C1 segment of cervical spinal cord (tissue), 14 donors: ENCODE measurements at regions not wholly inside any gene's neighbourhood (a gene's known extent, or its start where the extent isn't known, plus 50 kb on each side); places are given as distances from the start of the nearest gene placed in this dataset.
"Not testable (repeated sequence)": the region's sequence is repeated elsewhere in the genome, so short reads cannot be mapped to it uniquely, and the experiment has no call there.

Experiments used
- DNase-seq, 14 donors: peaks; one replicate each; lab custom pipeline; 2025; lab: John Stamatoyannopoulos, UW

DNA sequence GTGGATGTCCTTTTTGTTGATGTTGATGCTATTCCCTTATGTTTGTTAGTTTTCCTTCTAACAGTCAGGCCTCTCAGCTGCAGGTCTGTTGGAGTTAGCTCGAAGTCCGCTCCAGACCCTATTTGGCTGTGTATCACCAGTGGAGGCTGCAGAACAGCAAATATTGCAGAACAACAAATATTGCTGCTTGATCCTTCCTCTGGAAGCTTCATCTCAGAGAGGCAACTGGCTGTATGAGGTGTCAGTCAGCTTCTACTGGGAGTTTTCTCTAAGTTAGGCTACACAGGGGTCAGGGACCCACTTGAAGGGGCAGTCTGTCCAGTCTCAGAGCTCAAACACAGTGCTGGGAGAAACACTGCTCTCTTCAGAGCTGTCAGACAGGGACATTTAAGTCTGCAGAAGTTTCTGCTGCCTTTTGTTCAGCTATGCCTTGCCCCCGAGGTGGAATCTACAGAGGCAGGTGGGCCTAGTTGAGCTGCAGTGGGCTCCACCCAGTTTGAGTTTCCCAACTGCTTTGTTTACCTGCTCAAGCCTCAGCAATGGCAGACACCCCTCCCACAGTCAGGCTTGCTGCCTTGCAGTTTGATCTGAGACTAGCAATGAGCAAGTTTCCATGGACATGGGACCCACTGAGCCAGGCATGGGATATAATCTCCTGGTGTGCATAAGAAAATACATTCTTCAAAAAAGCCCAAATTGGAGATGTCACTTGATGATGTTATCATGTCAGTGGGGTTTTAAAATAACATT is 99.5 kb downstream of the KDM5D start:
- no peak for DNase-seq

DNA sequence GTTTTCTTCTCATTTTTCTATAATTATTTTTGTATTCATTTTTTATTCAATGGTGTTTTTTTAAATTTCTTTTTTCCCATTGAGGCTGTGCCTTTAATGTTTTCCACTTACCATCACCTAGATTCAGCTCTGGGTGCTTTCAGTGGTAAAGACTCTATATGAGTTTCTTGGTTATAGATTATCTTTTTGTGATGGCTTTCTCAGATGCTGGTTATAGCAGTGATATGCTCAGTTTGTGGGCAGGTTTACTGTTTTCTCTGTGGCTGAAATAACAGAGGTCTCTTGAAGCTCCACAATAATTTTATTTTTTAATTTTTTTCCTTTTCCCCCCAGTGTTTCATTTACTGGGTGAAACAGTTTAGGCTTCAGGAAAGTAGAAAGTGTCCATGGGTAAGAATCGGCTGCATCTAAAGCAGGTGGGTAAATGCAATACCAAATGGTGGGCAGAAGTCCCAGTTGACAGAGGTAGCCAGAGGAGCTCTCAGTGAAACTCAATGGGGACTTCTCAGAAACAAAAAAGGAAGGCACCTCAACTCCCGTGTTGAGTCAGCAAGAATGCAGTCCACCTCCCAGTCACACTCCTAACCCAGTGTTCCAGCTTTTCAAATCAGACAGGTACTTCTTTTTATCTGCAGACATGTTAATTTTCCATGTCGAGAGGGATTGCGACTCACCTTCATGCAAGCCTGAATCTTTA is 106.7 kb downstream of the KDM5D start:
- DNase-seq = no peak

DNA sequence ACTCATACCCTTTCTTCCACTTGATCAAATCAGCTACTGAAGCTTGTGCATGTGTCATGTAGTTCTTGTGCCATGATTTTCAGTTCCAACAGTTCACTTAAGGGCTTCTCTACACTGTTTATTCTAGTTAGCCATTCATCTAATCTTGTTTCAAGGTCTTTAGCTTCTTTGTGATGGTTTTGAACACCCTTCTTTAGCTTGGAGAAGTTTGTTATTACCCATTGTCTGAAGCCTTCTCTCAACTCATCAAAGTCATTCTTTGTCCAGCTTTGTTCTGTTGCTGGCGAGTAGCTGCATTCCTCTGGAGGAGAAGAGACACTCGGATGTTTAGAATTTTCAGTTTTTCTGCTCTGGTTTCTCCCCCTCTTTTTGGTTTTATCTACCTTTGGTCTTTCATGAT is 115.6 kb downstream of the KDM5D start:
- DNase-seq = no peak

DNA sequence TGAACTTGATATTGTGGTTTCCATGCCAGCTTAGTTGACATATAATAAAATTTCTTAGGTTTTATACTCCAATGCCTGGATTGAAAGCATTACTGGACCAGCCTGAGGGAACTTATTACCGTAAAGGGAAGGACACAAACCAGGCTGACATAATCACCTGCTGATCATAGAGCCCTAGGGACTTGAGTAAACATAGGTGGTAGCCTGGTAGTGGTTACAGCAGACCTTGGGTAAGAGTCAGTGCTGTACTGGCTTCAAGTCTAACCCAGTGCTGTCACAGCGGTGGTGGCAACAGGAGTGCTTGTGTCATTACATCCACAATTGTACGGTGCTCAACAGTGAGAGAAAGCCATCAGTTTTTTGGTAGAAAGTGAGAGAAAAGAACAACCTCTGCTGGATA is 122.1 kb downstream of the KDM5D start:
- no peak for DNase-seq

DNA sequence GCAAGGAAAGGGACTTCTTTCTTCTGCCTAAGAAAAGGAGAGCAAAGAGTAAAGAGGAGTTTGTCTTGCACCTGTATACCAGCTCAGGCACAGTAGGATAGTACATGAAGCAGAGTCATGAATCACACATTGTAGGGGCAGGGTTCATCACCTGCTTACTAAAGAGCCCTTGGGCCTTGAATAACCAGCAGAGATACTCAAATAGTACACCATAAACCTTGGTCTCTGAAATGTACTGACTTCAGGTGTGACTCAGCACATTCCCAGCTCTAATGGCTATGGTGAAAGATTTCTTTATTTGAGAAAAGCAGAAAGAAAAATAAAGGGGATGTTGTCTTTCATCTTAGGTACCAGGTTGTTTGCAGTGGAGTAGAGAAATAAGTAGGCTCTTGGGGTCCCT is 122.8 kb downstream of the KDM5D start:
- DNase-seq = no peak

DNA sequence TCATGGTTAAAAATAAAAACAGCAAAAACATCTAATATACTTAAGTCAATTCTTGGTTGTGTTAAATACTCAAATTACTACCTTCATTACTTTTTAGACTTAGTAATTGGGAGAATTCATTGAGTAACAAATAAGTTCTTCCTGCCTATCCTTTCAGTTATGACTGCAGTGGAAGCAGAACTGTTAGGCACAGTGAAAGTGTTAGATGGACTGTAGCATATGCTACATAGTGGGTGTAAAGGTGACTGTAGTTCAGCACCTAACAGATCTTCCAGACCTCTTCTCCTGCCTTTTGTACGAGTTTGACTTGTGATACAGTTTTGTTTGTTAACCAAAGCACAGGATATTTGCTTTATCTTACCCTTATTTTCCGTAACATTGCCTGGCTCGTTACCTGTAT is 143.4 kb downstream of the KDM5D start:
- no peak for DNase-seq

DNA sequence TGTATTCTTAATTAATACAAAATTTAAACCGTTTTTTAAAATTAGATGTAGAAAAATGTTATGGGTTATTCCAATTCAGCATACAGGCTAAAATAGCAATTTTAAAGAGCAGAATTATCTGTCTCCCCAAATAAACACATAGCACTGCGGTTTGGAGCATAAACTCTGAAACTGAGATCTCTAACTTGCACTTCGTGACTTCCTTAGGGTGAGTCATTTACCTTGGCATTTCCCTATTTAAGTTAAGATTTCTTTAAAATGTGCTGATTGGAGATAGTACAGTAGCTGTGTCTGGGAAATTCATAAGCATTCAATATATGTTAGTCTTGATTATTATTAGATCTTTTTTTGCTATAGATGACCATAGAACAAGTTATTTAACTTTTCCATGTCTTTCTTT is 143.8 kb downstream of the KDM5D start:
- DNase-seq = no peak

DNA sequence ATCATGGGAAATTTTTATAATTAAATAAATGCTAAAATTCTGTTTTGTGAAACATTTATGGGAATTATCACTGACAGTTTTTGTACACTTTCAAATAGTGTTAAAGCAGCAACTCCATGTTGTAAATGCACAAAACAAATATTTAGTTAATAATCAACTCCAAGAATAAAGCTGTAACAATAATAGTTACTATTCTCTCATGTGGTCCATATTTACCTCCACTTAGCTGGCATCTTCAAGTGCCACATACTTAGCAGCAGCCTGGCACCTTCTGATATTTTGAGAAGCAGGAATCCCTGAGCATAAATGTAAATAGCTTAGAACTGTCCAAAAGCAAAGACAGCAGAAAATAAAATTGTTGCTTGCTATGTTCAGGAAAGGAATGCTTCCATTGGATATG is 154.3 kb downstream of the KDM5D start:
- no peak for DNase-seq

DNA sequence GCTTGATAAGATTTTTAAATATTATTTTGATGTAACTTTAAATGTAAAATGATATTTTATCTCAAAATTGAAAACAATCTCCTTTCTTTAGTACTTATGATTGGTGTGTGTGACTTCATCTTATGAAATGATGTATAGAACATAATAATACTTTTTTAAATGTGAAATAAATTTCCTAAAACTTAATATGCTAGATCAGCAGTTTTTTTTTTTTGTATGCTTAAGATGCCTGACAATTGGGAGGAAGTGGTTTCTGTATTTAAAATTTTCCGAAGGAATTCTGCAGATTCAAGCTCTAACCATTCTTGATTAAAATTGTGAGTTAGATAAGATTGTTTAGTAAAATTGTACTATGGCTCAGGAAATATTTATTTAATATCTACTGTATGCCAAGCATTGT is 154.9 kb downstream of the KDM5D start:
- DNase-seq = no peak

DNA sequence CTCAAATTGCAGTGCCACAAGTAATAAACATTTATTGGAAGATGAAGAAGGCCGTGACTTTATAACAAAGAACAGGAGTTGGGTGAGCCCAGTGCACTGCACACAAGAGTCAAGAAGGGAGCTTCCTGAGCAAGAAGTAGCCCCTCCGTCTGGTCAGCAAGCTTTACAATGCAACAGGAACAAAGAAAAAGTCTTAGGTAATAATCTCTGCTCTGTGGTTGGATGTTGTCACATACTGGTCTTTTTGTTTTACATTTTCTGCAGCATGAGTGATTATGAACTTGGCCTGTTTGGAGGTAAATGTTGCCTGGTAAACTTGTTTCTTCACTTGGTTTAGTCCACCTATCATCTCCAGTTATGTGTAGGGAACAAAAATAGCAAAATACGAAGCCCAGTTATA is 157.2 kb downstream of the KDM5D start:
- DNase-seq = no peak

DNA sequence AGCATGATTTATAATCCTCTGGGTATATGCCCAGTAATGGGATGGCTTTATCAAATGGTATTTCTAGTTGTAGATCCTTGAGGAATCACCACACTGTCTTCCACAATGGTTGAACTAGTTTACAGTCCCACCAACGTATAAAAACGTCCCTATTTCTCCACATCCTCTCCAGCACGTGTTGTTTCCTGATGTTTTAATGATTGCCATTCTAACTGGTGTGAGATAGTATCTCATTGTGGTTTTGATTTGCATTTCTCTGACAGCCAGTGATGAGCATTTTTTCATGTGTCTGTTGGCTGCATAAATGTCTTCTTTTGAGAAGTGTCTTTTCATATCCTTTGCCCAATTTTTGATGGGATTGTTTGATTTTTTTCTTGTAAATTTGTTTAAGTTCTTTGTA is 163.5 kb downstream of the KDM5D start:
- not testable (repeated sequence) for DNase-seq

DNA sequence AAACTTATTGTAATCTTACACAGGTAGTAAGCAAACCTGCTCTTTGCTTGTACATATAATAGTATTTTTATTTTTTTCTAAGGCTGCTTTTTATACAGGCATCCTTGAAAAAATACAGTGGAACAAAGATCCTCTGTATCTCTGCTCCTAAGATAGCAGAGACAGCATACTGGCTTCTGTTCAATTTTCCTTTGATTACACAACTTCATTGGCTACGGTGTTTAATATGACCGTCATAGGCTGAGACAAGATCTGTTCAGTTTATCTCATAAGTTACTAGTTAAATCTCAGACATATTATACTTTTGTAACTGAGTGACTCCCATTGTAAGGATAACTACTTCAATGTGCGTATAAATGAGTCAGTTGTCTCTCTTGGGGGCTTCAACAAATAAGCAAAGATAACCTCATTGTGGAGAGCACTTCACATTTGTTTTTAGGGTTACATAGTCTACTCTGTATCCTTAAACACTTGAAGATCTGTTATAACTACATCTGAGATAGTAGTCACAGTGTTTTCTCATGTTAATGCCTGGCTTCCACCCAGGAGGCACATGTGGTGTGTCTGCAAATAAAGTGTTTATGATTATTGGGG is 166.1 kb downstream of the KDM5D start:
- DNase-seq = no peak

DNA sequence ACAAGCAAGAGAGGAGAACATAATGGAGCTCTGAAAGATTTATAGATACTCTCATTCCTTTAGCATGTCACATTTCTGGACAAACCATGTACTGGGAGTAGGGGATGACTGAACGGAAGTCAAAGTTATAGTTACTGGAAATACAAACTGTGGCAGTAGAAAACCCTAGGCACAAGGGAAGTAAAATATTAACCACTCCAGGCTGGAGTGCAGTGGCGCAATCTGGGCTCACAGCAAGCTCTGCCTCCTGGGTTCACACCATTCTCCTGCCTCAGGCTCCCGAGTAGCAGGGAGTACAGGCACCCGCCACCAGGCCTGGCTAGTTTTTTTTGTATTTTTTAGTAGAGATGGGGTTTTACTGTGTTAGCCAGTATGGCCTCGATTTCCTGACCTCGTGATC is 167.3 kb downstream of the KDM5D start:
- DNase-seq = no peak

DNA sequence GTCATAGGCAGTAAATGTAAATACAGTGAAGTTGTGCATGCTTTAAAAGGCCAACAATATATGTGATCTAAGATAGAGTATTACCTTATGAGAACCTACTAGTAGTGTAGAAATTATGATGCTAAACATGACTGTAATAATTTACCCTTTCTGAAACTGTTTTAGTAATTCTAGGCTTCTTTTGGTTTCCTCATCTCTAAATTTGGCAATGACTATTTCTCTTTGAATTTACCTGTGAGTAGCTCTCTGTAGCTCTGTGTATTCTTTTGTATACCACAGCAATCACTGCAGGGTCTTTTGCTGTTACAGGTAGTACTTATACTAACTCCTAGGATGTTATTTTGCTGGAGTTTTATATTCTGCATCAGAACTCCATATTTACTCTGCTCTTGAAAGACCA is 169.6 kb downstream of the KDM5D start:
- DNase-seq = no peak

DNA sequence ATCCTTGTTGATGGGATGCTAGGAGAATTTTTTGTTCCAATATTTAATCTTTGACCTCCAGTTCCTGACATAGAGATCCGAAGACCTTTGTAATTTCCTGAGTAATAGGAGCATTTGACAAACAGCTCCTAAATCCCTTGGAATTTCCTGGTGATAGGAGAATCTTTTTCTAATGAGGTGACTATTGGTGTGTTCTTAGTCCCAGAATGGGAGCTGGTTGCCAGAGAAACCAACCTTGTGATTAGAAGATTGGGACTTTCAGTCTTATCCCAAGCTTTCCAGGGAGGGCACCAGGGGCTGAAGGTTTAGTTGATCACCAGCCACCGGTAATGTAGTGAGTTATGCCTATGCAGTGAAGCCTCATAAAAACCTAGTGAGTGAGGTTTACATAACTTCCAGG is 170.9 kb downstream of the KDM5D start:
- DNase-seq = no peak

DNA sequence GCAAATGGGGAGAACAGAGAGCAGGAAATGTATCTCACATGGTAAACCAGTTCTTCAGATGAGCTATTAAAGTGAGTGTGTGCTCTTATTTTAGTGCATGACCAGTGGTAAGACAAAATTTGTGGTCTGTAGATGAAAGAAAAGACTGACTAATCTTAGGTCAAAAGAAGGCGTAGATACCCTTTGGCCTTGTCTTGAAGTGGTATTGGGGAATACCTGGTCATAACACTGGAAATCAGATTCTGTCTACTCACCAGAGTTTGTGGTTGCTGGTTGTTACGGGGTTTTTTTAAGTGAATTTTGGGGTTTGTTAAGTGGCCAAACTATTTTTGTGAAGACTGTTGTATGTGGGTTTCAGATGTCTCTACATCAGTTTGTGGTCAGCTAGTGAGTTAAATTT is 173.5 kb downstream of the KDM5D start:
- no peak for DNase-seq

DNA sequence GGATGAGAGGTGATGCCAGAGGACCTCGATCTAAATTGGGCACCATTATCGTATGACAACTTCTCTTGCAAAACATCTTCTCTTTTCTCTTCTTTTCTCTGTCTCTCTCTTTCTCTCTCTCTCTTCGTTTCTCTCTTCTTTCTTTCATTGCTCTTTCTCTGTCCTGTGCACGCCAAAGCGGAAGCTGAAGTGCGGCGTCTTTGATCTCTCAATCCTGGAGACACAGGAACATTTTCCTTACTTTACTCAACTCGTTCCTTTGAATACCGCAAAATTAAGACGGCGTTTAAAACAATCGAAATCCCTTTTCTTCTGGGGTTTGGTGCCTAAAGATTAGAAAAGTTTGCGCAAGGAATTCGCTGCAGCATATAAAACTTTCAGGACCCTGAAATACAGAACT is 176.6 kb downstream of the KDM5D start:
- peak in 1 of 14 donors; percentile 30 for DNase-seq

DNA sequence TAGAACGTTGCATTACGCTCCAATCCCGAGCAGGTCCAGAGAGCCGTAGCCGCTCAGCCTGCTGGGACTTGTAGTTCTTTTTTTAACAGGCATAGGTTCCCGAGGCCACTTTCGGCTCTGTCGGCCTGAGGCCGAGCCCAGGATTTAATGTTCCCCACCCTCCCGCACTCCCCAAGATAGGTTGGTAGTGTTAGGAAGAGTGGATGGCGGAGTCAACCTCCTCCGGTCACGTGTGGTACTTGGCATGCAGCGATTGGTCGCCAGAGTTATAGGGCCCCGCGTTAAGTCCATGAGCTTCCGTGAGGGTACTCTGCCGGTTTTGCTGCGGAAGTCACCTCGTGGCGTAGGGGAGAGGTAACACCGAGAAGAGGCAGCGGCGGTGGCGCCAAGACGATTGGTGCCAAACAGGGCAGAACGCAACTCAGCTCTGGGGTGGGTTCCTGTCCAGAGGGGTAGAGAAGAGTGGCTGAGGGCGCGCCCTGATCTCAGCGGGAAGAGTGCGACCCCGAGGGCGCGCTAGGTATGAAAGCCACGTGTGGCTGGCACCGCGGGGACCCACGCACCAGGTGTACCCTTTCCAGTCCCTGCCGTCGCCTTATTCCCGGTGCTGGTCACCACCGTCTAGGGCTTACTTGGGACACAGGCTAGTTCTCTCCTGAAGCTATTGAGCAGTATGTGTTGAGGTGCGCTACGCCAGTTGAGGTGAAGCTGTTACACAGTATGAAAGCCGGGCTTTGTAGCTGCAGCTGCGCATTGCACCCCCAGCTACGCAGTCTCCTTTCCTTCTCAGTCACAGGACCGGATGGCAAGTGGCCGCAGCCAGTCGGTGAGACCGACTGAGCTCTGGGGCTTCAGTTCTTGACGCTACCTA is 177.2 kb downstream of the KDM5D start:
- peak in 4 of 14 donors; percentile 46 to 94 (median 76) for DNase-seq

DNA sequence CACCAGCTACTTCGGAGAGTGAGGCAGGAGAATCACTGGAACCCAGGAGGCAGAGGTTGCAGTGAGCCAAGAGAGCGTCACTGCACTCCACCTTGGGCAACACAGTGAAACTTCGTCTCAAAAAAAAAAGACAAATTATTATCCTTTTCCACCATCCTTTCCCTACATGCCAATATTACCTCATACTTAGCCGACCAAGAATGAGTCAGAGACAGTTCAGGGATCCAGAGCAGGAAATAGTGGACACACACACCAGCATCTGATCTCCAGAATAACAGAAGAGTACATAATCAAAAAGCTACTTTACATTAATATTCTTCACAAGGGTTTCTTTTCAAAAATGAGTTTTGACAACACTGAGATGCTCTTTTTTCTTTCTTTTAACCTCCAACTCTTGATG is 185.4 kb downstream of the KDM5D start:
- no peak for DNase-seq

DNA sequence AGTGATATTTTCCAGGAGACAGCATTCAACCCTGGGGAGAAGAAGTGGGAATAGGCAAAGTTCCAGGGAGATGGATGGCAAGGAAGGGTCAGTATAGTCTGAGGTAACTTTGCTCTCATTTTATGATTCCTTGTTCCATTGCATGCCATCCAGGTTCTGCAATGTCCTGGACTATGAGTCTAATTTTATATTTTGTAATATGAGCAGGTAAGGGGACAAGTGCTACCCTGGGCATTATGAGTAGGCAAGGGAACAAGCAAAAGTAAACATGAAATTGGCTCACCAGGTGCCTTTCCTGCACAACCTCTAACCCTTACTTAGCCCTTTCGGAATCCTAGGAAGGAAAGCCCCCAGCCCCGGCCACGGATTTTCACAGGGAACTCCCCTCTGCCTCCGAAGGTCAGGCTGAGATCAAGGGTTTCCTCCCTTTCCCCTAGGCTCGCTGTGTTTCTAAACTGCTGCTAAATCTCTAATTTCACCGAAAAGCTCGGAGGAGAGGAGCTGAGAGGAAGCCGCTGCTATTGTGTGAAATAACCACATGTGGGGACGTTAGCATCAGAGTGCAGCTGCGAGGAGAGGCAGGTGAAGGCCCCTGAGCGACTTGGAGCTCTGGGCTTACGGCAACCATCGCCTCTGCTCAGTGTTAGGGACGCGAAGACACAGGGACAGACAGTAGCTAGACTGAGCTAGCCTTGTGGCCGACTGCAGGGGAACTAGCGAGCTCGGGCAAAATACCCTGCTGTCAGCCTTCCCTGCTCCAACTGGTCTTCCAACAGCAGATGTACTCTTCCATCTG is 194.7 kb downstream of the KDM5D start:
- no peak for DNase-seq
